ENCODE measurements at regions not wholly inside any gene's neighbourhood (a gene's known extent, or its start where the extent isn't known, plus 50 kb on each side); places are given as distances from the start of the nearest gene placed in this dataset.
A peak's percentile ranks its signal among the peaks of the same experiment; 100 is the strongest.

- Mint-ChIP-seq H3K36me3 (no peaks in the 10 kb centered on the region), H3K4me1 (peaks cover 35% of the 10 kb centered on the region), H3K27ac (no peak overlapping the region), H3K27me3 (ENCODE audit: low read depth) (peaks cover 98% of the 10 kb centered on the region), H3K4me3 (peak overlapping the region; percentile 38), H3K9me3 (no peaks in the 10 kb centered on the region)
- ChIA-PET POLR2A (interaction anchor here (0.6 to 0.7 kb wide), 3 partner anchors 104 to 299 kb away, joined by 3 read pairs; no protein-coding TSS in a partner anchor), CTCF (interaction anchor here (0.8 to 1.8 kb wide), 7 partner anchors 23 to 436 kb away, joined by 3 to 12 read pairs (median 3); partner anchors contain the start of gene FGF18)
- ATAC-seq = peak; percentile 98
- peak; percentile 81 for DNase-seq (ENCODE audit: low spot score)
- no peak for TF ChIP-seq AFF4 (CRISPR knock-in tag; IDR thresholded peaks at IDR 0.05; ENCODE audit: borderline replicate concordance)
- TF ChIP-seq, protein P1, sequence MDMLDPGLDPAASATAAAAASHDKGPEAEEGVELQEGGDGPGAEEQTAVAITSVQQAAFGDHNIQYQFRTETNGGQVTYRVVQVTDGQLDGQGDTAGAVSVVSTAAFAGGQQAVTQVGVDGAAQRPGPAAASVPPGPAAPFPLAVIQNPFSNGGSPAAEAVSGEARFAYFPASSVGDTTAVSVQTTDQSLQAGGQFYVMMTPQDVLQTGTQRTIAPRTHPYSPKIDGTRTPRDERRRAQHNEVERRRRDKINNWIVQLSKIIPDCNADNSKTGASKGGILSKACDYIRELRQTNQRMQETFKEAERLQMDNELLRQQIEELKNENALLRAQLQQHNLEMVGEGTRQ (CRISPR knock-in tag; IDR thresholded peaks at IDR 0.05) = peak; percentile 65
- TF ChIP-seq, protein P2, sequence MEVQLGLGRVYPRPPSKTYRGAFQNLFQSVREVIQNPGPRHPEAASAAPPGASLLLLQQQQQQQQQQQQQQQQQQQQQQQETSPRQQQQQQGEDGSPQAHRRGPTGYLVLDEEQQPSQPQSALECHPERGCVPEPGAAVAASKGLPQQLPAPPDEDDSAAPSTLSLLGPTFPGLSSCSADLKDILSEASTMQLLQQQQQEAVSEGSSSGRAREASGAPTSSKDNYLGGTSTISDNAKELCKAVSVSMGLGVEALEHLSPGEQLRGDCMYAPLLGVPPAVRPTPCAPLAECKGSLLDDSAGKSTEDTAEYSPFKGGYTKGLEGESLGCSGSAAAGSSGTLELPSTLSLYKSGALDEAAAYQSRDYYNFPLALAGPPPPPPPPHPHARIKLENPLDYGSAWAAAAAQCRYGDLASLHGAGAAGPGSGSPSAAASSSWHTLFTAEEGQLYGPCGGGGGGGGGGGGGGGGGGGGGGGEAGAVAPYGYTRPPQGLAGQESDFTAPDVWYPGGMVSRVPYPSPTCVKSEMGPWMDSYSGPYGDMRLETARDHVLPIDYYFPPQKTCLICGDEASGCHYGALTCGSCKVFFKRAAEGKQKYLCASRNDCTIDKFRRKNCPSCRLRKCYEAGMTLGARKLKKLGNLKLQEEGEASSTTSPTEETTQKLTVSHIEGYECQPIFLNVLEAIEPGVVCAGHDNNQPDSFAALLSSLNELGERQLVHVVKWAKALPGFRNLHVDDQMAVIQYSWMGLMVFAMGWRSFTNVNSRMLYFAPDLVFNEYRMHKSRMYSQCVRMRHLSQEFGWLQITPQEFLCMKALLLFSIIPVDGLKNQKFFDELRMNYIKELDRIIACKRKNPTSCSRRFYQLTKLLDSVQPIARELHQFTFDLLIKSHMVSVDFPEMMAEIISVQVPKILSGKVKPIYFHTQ (CRISPR knock-in tag; IDR thresholded peaks at IDR 0.05) = no peak
- TF ChIP-seq ETV6 (CRISPR knock-in tag; IDR thresholded peaks at IDR 0.05) = no peak
- TF ChIP-seq JAZF1 (CRISPR knock-in tag; IDR thresholded peaks at IDR 0.05) = no peak
- TF ChIP-seq SMAD4 (CRISPR knock-in tag; IDR thresholded peaks at IDR 0.05) = no peak
- peak; percentile 50 for TF ChIP-seq FOXK1 (CRISPR knock-in tag; IDR thresholded peaks at IDR 0.05)
- peak; percentile 31; the same call in 1 of the 2 replicates for TF ChIP-seq FOXP1 (CRISPR knock-in tag; IDR thresholded peaks at IDR 0.05; ENCODE audit: borderline replicate concordance)
- TF ChIP-seq CREM (CRISPR knock-in tag; IDR thresholded peaks at IDR 0.05) = peak; percentile 52; the same call in 1 of the 2 replicates
- no peak for TF ChIP-seq PREB (CRISPR knock-in tag; IDR thresholded peaks at IDR 0.05; ENCODE audit: borderline replicate concordance)
- no peak for TF ChIP-seq SP1 (CRISPR knock-in tag; conservative IDR thresholded peaks at IDR 0.05)
- TF ChIP-seq USF1 (CRISPR knock-in tag; IDR thresholded peaks at IDR 0.05) = peak; percentile 57; the same call in 1 of the 2 replicates
- TF ChIP-seq ZNF281 (CRISPR knock-in tag; IDR thresholded peaks at IDR 0.05) = 0 out of 2 replicates have a peak, but pooled peaks have one; percentile 24
- TF ChIP-seq, protein P3, sequence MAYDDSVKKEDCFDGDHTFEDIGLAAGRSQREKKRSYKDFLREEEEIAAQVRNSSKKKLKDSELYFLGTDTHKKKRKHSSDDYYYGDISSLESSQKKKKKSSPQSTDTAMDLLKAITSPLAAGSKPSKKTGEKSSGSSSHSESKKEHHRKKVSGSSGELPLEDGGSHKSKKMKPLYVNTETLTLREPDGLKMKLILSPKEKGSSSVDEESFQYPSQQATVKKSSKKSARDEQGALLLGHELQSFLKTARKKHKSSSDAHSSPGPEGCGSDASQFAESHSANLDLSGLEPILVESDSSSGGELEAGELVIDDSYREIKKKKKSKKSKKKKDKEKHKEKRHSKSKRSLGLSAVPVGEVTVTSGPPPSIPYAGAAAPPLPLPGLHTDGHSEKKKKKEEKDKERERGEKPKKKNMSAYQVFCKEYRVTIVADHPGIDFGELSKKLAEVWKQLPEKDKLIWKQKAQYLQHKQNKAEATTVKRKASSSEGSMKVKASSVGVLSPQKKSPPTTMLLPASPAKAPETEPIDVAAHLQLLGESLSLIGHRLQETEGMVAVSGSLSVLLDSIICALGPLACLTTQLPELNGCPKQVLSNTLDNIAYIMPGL (CRISPR knock-in tag; IDR thresholded peaks at IDR 0.05) = no peak
- TF ChIP-seq GABPB1 (CRISPR knock-in tag; IDR thresholded peaks at IDR 0.05) = no peak
- no peak for TF ChIP-seq TP53 (CRISPR knock-in tag; IDR thresholded peaks at IDR 0.05)
Measured at GRCh38 chr5:171623551-171624097, 162.0 kb upstream of the SMIM23 start.

All from WTC11 (cell line).